ENCODE measurements at regions not wholly inside any gene's neighbourhood (a gene's known extent, or its start where the extent isn't known, plus 50 kb on each side); places are given as distances from the start of the nearest gene placed in this dataset.

GRCh38 chr13:29922281-29922821, 71.9 kb upstream of the UBL3 start:
- no peaks in the 10 kb centered on the region for H3K27me3 ChIP-seq
- intact Hi-C loops (cut with DNase I; ENCODE audit: low total_unique reads) (loop anchor here (10.0 kb wide), 1 partner anchor 192 kb away; no protein-coding TSS in a partner anchor), in situ Hi-C loops (cut with MboI; ENCODE audit: low pct_ligation_motif_present in 1 of 4, low pct_unique_long_range_greater_than_20kb in 1 of 4, low sequenced_read_pairs in 3 of 4) (loop anchor here in 2 of 4 donors (5.0 to 25.0 kb wide), 3 partner anchors 135 to 192 kb away; no protein-coding TSS in a partner anchor)
- peak overlapping the region; percentile 85 to 89 (median 88) for H3K27ac ChIP-seq
- WGBS, 2 donors (ENCODE audit: low coverage in 1 of 2): 70 to 80% methylated on average over 5 to 7 of the region's 7 CpGs
- no peak for DNase-seq
- TF ChIP-seq POLR2AphosphoS5 (IDR thresholded peaks at IDR 0.05) (no peak), POLR2A (IDR thresholded peaks at IDR 0.05) (no peak), EP300 (IDR thresholded peaks at IDR 0.05; ENCODE audit: low read depth) (no peak), CTCF (IDR thresholded peaks at IDR 0.05) (no peak)
- H3K4me3 ChIP-seq: no peak overlapping the region
- H3K9me3 ChIP-seq: no peaks in the 10 kb centered on the region
- peaks cover 38 to 48% (median 41%) of the 10 kb centered on the region in 4 donors for H3K4me1 ChIP-seq
- H3K36me3 ChIP-seq: no peaks in the 10 kb centered on the region

- no peak for DNase-seq
- H3K4me3 ChIP-seq: no peak overlapping the region
- no peaks in the 10 kb centered on the region for H3K9me3 ChIP-seq
- 87 to 93% methylated on average over 6 of the region's 6 CpGs for WGBS, 2 donors (ENCODE audit: low coverage in 1 of 2)
- intact Hi-C loops (cut with DNase I; ENCODE audit: low total_unique reads) (loop anchor here (10.0 kb wide), 1 partner anchor 193 kb away; no protein-coding TSS in a partner anchor), in situ Hi-C loops (cut with MboI; ENCODE audit: low pct_ligation_motif_present in 1 of 4, low pct_unique_long_range_greater_than_20kb in 1 of 4, low sequenced_read_pairs in 3 of 4) (loop anchor here in 2 of 4 donors (5.0 to 25.0 kb wide), 3 partner anchors 134 to 193 kb away; no protein-coding TSS in a partner anchor)
- H3K27me3 ChIP-seq: no peaks in the 10 kb centered on the region
- H3K4me1 ChIP-seq: peaks cover 38 to 48% (median 41%) of the 10 kb centered on the region in 4 donors
- no peak for TF ChIP-seq POLR2A (IDR thresholded peaks at IDR 0.05)
- TF ChIP-seq EP300 (IDR thresholded peaks at IDR 0.05; ENCODE audit: low read depth): no peak
- no peak for TF ChIP-seq POLR2AphosphoS5 (IDR thresholded peaks at IDR 0.05)
- TF ChIP-seq CTCF (IDR thresholded peaks at IDR 0.05): no peak
- H3K27ac ChIP-seq: no peak overlapping the region
- no peaks in the 10 kb centered on the region for H3K36me3 ChIP-seq
Measured at GRCh38 chr13:29921542-29921941, 71.1 kb upstream of the UBL3 start.

- DNase-seq: no peak
- no peaks in the 10 kb centered on the region for H3K9me3 ChIP-seq
- WGBS, 2 donors (ENCODE audit: low coverage in 1 of 2): 41 to 71% methylated on average over 2 to 5 of the region's 5 CpGs
- H3K27me3 ChIP-seq: no peaks in the 10 kb centered on the region
- in situ Hi-C loops (cut with MboI; ENCODE audit: low pct_ligation_motif_present in 1 of 4, low pct_unique_long_range_greater_than_20kb in 1 of 4, low sequenced_read_pairs in 3 of 4): loop anchor here in 2 of 4 donors (5.0 to 25.0 kb wide), 3 partner anchors 133 to 195 kb away; no protein-coding TSS in a partner anchor
- H3K27ac ChIP-seq: no peak overlapping the region
- no peaks in the 10 kb centered on the region for H3K36me3 ChIP-seq
- intact Hi-C loops (cut with DNase I; ENCODE audit: low total_unique reads): loop anchor here (10.0 kb wide), 1 partner anchor 195 kb away; no protein-coding TSS in a partner anchor
- TF ChIP-seq POLR2AphosphoS5 (IDR thresholded peaks at IDR 0.05): no peak
- peaks cover 30 to 39% (median 33%) of the 10 kb centered on the region in 4 donors for H3K4me1 ChIP-seq
- no peak overlapping the region for H3K4me3 ChIP-seq
Measured at GRCh38 chr13:29920025-29920643, 69.7 kb upstream of the UBL3 start.

GRCh38 chr13:29918845-29919244, 68.4 kb upstream of the UBL3 start:
- Histone ChIP-seq H3K4me1 (peaks cover 17 to 26% (median 20%) of the 10 kb centered on the region in 4 donors), H3K36me3 (no peaks in the 10 kb centered on the region), H3K27ac (no peak overlapping the region), H3K27me3 (no peaks in the 10 kb centered on the region), H3K4me3 (no peak overlapping the region), H3K9me3 (no peaks in the 10 kb centered on the region)
- TF ChIP-seq EP300 (IDR thresholded peaks at IDR 0.05; ENCODE audit: low read depth) (no peak), CTCF (IDR thresholded peaks at IDR 0.05) (no peak), POLR2AphosphoS5 (IDR thresholded peaks at IDR 0.05) (no peak)
- intact Hi-C loops (cut with DNase I; ENCODE audit: low total_unique reads): no loop called here
- WGBS, 2 donors (ENCODE audit: low coverage in 1 of 2): 65 to 100% methylated on average over 3 to 4 of the region's 4 CpGs
- in situ Hi-C loops (cut with MboI; ENCODE audit: low pct_ligation_motif_present in 1 of 4, low pct_unique_long_range_greater_than_20kb in 1 of 4, low sequenced_read_pairs in 3 of 4): loop anchor here in 1 of 4 donors (25.0 kb wide), 1 partner anchor 132 kb away; no protein-coding TSS in a partner anchor
- no peak for DNase-seq

Data from transverse colon (tissue), 4 donors.